GM19372 (cell line): ENCODE measurements at regions not wholly inside any gene's neighbourhood (a gene's known extent, or its start where the extent isn't known, plus 50 kb on each side); places are given as distances from the start of the nearest gene placed in this dataset.

Source experiments
- ATAC-seq: cut with Tn5 transposase; IDR thresholded peaks from one replicate; pipeline ENCODE4 v1.9.1; 2021; ENCODE audit warnings: mild to moderate bottlenecking, low read depth, moderate library complexity; ENCODE audit not compliant: unreplicated experiment

DNA sequence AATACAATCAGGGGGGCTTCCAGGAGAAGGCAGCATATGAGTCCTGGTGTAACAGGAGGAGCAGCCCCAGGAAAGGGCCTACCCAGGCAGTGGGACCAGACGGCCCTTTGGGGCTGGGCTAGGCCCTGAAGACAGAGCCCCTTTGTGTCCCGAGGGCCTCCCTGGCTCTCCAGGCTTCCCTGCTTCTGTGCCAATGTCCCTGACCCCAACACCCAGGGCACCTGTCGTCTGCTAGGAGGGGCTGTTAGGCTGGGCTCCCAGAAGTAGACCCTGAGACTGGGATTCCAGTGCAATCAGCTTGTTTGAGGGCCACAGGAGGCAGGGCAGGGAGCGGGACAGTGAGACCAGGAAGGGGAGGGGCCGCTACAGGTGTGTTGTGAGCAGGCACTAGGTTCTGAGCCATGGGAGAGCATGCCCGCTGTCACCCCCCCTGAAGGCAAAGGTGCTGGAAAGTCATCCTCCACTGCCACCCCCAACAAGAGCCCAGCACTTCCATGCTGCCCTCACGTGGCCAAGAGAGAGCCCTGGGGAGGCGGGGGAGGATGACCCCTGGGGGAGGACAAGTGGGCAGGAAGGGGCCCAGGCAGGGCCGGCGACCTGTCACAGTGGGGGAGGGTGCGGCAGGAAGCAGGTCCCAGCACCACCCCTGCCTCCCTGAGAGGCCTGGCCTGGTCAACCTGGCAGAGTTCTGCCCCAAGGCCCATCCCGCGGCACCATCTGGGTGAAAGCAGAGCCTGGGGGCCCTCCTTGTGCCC, 64.8 kb downstream of the ADRA2C start:
- ATAC-seq: no peak

DNA sequence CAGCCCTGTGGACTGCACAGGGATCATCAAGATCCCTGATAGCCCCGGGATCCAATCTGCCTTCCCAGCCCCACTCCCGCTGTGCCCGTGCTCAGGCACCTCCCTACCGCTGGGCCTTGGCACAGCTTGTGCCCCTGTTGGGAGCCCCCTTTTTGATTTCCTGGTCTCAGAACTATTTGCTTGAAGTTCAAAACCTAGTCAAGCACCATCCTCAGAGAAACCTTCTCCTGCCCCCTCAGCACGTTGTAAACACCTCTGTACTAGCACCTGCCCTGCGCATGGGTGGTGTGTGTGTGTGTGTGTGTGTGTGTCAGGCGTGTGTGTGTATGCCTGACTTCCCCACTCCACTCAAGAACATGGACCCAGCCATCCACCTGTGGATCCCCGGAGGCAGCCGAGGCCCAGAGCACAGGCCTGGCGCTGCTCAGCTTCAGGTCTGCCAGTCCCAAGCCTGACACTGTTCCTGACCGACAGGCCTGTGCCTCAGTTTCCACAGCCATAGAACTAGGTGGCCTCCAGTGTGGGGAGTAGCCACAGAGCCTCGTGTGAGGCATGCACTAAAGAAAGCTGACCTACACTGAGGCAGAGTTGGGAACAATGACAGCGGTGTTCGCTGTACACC, 65.5 kb downstream of the ADRA2C start:
- ATAC-seq: no peak

DNA sequence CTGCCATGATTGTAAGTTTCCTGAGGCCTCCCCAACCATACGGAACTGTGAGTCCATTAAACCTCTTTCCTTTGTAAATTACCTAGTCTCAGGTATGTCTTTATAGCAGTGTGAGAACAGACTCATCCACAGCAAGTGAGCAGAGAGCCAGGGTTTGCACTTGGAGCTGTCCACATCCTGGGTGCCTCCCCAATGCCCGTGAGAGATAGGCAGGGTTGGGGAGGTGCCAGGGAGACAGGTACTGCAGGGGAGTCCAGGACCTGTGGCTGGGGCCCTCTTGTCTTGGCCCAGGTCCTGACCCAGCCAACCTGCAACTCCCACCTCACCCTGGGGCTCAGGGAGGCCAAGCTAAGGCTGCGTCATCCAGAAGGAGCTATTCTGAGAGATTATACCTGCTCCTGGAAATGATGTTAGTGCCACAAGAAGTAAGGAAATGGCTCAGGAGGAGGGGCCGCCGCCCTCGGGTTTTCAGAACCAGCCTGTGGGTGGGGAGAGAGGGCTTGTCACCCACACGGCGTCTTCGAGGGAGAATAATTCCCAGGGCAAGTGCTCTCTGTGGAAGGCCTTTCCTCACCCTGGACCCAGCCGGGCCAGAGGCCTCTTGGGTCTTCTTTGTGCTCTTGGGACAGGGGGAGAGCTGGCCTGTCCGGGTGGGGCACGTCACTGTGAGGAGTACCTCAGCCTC, 66.5 kb downstream of the ADRA2C start:
- ATAC-seq: no peak

- no peak for ATAC-seq
Observed at GRCh38 chr4:3833326-3833989, 67.3 kb downstream of the ADRA2C start.

GRCh38 chr4:3834186-3834662, 68.0 kb downstream of the ADRA2C start:
- ATAC-seq: no peak

- ATAC-seq: no peak
Observed at GRCh38 chr4:3834663-3835521, 68.7 kb downstream of the ADRA2C start.

DNA sequence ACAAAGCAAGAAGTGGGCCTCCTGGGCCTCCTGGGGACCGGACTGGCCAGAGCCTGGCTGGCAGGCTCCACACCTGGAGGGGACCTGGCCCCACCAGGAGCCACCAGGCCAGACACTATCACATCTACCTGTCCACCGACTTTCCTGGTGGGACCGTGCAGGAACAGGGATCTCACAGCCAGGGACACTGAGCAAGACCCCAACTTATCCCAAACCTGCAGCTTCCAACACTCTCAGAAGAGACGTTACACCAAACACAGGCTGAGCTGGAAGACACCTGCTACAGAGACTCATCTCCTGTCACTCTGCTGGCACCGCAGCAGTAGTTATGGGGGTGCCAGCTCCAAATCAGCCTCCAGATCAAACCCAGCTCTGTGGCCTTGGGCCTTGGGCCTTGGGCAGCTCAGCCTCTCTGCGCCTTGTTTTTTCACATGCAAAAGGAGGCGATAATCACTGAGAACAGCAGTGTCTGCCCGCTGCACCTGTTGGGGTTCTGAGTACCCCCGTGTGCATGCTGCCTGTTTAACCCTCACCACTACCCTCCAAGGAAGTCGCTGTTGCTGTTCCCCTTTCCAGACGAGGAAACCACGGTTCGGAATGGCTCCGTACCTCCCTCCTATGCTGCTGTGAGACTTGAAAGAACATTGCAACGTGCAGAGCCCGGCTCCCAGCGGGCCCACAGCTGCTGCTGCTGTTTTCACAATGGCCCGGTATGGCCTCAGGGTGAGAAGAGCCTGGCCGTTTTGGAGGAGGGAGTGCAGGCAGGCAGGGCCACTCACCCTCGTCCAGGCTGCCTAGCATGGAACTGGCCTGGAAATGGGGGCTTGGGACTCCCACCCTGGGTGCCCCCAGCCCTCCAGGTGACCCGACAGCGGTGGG, 69.6 kb downstream of the ADRA2C start:
- no peak for ATAC-seq

- ATAC-seq: no peak
Observed at GRCh38 chr4:3836406-3836755, 70.2 kb downstream of the ADRA2C start.

GRCh38 chr4:3836756-3837601, 70.8 kb downstream of the ADRA2C start:
- no peak for ATAC-seq

- no peak for ATAC-seq
Observed at GRCh38 chr4:3838437-3839380, 72.5 kb downstream of the ADRA2C start.

DNA sequence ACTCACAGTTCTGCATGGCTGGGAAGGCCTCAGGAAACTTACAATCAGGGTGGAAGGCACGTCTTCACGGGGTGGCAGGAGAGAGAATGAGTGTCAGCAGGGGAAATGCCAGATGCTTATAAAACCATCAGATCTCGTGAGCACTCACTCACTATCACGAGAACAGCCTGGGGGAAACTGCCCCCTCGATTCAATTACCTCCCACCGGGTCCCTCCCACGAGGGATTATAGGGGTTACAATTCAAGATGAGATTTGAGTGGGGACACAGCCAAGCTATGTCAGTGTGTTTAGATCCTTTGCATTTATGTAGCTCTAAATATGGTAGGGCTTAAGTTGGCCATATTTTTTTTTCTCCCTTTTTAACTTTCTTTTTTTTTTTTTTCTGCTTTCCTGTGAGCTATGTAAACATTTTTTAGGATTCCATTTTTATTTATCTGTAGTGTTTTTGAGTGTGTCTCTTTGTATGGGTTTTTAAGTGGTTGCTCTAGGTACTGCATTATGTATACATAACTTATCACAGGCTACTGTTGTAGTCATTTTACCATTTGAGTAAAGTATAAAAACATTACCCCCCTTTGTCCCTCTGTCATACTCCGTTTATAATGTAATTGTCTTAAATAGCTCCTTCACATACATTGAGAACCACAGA, 79.0 kb downstream of the ADRA2C start:
- ATAC-seq: no peak

- no peak for ATAC-seq
Observed at GRCh38 chr4:3845744-3846429, 79.7 kb downstream of the ADRA2C start.

- no peak for ATAC-seq
Observed at GRCh38 chr4:3847211-3847940, 81.2 kb downstream of the ADRA2C start.

DNA sequence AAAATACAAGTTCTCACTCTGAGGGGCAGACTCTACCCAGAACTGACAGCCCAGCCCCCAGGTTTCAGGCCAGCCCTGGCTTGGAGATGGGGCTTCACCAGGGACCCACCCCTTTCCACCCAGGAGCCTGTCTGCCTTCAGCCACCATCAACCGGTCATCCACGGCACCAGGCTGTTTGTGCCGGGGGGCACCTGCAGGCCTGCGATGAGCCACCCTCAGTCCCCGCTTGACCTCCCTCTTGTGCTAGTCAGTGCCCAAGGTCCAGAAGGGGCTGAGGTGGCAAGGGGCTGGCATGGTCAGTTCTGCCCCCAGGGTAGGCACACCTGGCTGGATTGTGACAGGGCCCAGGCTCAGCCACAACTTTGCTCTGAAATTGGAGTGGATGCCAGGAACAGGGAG, 82.1 kb downstream of the ADRA2C start:
- ATAC-seq: no peak

GRCh38 chr4:3849140-3849539, 83.0 kb downstream of the ADRA2C start:
- no peak for ATAC-seq

GRCh38 chr4:3850128-3850527, 83.9 kb downstream of the ADRA2C start:
- no peak for ATAC-seq
